Erythroblast (primary cell): ENCODE measurements at regions not wholly inside any gene's neighbourhood (a gene's known extent, or its start where the extent isn't known, plus 50 kb on each side); places are given as distances from the start of the nearest gene placed in this dataset.

ENCODE experiments used
- GATA1 ChIP-seq: IDR thresholded peaks from 2 replicates; pipeline ENCODE4 v1.6.1; 2011; ENCODE audit warnings: low read depth, mild to moderate bottlenecking, control low read depth, low read length, moderate library complexity
- POLR2A ChIP-seq: IDR thresholded peaks from 2 replicates; pipeline ENCODE4 v1.6.1; 2011; ENCODE audit warnings: mild to moderate bottlenecking, low read length

- TF ChIP-seq POLR2A (no peak), GATA1 (no peak)
Measured at GRCh38 chr16:85233516-85233915, 121.2 kb upstream of the CIBAR2 start.
